ENCODE measurements at regions not wholly inside any gene's neighbourhood (a gene's known extent, or its start where the extent isn't known, plus 50 kb on each side); places are given as distances from the start of the nearest gene placed in this dataset.

- TF ChIP-seq CTCF (IDR thresholded peaks at IDR 0.05) = no peak
- no peak for TF ChIP-seq EZH2 (IDR thresholded peaks at IDR 0.05; ENCODE audit: borderline replicate concordance, insufficient read depth, low read depth, low read length, poor library complexity, severe bottlenecking)
Measured at GRCh38 chr4:110849461-110849860, 226.6 kb upstream of the PITX2 start.

All from B cell (primary cell).